Medulla oblongata (tissue), 1 donor: ENCODE measurements at regions not wholly inside any gene's neighbourhood (a gene's known extent, or its start where the extent isn't known, plus 50 kb on each side); places are given as distances from the start of the nearest gene placed in this dataset.

Experiments
- DNase-seq: peaks from one replicate; pipeline ENCODE4 v3.0.0-alpha.2; 2015; ENCODE audit errors: extremely low spot score

DNA sequence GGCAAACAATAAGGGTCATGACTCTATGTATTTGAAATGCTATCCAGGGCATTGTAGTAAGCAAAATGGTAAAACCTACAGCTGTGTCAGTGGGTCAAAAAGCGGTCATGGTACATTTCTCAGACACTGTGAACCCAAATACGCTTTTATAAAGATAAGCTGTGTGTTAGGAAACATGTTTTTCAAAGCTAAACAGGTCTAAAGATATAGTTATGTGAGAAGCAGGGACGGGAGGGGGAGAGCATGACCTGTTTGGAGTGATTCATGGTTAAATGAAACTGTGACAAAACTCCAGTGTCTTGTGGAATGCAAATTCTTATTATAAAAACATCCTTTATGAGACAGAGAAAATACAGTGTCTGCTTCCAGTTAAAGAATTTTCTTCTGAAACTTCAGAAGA, 205.4 kb upstream of the BMP2 start:
- DNase-seq: no peak

GRCh38 chr20:6560978-6561377, 206.5 kb upstream of the BMP2 start:
- DNase-seq: no peak

DNA sequence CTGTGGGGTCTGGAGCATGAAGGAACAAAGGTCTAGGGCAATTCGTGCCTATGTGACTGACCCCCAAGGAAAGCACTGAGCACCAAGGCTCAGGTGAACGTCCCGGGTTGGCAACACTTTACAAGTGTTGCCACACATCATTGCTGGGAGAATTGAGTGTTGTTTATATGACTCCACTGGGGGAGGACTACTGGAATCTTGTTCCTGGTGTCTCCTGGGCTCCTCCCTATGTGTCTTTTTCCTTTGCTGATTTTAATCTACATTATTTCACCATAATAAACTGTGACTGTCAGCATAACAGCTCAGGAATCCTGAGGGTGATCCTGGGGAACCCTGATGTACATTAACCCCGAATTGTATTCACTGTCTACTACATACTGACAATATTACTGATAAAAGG, 207.7 kb upstream of the BMP2 start:
- DNase-seq: no peak

- no peak for DNase-seq
These were observed 209.1 kb upstream of the BMP2 start for GRCh38 chr20:6558341-6558740.

DNA sequence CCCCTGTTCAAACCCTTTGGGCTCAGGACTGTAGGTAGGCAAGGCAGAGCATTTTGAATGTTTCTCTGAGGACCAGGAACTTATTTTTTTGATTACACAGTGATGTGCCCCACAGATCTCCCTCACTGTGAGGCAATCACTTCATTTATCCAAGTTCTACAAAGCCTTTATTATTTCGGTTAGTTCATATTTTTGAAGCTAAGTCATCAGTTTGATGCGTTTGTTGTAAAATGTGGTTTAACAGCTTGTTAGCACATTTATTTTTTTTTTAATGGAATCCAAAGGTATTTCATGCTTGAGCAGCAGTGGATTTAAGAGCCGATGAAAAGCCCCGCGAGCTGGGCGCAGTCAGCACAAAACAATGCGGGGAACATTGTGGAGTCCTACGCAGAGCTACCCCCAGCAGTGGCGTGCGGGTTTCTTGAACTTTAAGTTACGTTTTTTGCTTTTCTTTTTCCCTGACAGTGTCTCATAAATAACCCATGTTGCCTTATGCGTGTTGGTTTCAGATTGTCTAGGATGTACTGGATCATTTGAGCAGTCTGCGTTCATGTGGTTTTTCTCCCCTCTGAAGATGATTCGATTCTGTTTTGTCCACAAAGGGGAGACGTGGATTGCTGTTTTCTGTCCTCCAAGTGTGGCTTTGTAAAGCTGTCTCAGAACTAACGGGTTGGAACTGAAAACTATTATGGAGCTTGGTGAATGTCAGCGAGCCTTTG, 233.6 kb upstream of the BMP2 start:
- DNase-seq: peak; percentile 8

- DNase-seq: no peak
These were observed 234.1 kb upstream of the BMP2 start for GRCh38 chr20:6533351-6533750.

DNA sequence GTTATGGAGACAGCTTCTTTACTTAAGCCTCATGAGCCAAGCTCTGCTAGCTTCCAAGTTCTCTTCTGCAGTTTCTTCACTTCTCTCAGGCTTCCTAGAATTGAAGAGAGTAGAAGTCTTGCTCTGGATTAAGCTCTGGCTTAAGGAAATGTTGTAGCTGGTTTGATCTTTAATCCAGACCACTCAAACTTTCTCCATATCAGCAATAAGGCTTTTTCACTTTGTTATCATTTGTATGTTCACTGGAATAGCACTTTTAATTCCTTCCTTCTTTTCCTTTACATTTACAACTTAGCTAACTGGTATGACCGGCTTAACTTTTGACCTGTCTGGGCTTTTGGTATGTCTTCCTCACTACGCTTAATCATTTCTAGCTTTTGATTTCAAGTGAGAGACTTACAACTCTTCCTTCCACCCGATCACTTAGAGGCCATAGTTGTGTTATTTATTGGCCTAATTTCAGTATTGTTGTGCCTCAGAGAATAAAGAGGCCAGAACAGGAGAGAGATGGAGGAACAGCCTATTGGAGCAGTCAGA, 236.6 kb upstream of the BMP2 start:
- DNase-seq: no peak

GRCh38 chr20:6530254-6530653, 237.2 kb upstream of the BMP2 start:
- DNase-seq: no peak

GRCh38 chr20:6525447-6526303, 241.8 kb upstream of the BMP2 start:
- no peak for DNase-seq

- no peak for DNase-seq
These were observed 243.2 kb upstream of the BMP2 start for GRCh38 chr20:6524305-6524704.

DNA sequence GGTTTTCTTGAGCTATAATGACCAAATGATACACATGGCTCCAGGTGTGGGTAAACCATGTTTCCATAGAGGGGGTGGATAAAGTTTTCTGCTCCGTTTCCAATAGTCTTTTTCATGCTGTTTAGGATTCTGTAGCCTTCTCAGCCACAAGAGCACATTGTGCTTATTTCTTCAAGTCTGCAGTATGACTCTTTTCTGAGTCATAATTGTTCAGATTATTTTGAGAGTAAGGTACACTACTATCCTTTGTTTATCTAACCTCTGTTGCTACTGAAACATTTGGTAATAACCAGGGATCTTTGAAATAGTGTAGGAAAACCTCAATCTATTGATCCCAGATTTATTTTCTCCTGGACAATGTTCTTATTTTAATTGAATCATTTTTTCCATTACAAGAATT, 247.9 kb upstream of the BMP2 start:
- no peak for DNase-seq

DNA sequence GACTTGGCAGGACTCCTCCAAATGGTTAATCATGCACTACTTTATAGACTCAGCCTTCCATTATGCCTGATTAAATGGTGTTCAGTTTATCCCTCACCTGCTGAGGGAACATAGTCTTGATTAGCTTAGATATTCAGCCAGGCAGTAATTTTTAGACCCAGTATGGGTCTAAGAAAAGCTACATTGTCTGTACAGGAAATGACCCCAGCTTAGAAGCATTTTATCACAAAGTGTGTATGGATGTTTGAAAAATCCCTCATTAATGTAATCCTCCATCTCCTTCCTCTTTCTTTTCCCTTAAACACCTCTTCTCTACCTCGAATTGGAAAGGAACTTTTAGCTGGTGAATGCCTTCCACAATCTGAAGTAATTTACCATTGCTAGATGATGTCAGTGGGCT, 252.2 kb upstream of the BMP2 start:
- DNase-seq: no peak

DNA sequence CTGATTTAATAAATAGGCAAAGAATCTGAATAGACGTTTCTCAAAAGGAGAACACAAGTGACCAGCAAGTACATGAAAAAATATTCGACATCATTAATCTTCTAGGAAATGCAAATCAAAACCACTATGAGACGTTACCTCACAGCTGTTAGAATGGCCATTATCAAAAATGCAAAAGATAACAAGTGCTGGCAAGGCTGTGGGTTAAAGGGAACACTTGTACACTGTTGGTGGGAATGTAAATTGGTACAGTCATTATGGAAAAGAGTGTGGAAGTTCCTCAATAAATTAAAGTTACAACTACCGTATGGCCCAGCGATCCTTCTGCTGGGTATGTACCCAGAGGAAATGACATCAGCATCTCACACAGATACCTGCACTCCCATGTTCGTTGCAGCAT, 253.9 kb upstream of the BMP2 start:
- no peak for DNase-seq

- DNase-seq: no peak
These were observed 258.1 kb upstream of the BMP2 start for GRCh38 chr20:6509374-6509773.

- DNase-seq: no peak
These were observed 260.6 kb upstream of the BMP2 start for GRCh38 chr20:6506906-6507305.

- DNase-seq: no peak
These were observed 262.7 kb upstream of the BMP2 start for GRCh38 chr20:6504826-6505225.

- DNase-seq: no peak
These were observed 263.3 kb upstream of the BMP2 start for GRCh38 chr20:6504179-6504578.

- no peak for DNase-seq
These were observed 264.5 kb upstream of the BMP2 start for GRCh38 chr20:6502999-6503398.

DNA sequence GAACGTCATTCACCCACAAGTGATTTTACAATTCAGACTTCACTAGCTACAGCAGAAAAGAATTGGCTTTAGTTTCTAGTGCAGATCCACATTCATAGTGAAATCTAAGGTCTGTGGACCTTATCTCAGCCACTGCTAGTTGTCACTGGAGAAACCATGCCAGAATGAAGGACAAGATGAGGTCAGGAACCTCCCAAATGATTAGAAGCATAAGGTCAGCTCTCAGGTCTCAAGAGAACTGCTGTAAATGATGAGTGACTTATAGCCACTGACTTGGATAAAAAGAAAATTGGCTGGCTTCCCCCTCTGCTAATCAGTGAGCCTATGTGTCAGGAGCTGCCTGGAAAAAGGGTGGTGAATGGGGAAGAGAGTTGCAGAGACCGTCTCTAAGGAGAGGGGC, 265.3 kb upstream of the BMP2 start:
- no peak for DNase-seq

- no peak for DNase-seq
These were observed 266.4 kb upstream of the BMP2 start for GRCh38 chr20:6501061-6501460.

- DNase-seq: no peak
These were observed 267.9 kb upstream of the BMP2 start for GRCh38 chr20:6499566-6499965.

- DNase-seq: no peak
These were observed 270.6 kb upstream of the BMP2 start for GRCh38 chr20:6496874-6497273.

- no peak for DNase-seq
These were observed 271.6 kb upstream of the BMP2 start for GRCh38 chr20:6495907-6496306.
